GM19467 (cell line): ENCODE measurements at regions not wholly inside any gene's neighbourhood (a gene's known extent, or its start where the extent isn't known, plus 50 kb on each side); places are given as distances from the start of the nearest gene placed in this dataset.
"Not testable (repeated sequence)": the region's sequence is repeated elsewhere in the genome, so short reads cannot be mapped to it uniquely, and the experiment has no call there.

ENCODE experiments used
- ATAC-seq: cut with Tn5 transposase; IDR thresholded peaks from one replicate; pipeline ENCODE4 v1.9.1; 2021; ENCODE audit warnings: mild to moderate bottlenecking, moderate library complexity; ENCODE audit not compliant: unreplicated experiment

- ATAC-seq, result no peak
Observed at GRCh38 chr1:192904438-192904895, 95.6 kb downstream of the RGS2 start.

GRCh38 chr1:192905049-192905448, 96.2 kb downstream of the RGS2 start:
- ATAC-seq, result no peak

GRCh38 chr1:192906334-192906733, 97.5 kb downstream of the RGS2 start:
- ATAC-seq, result no peak

GRCh38 chr1:192907545-192908243, 98.9 kb downstream of the RGS2 start:
- peak; percentile 47 for ATAC-seq

- ATAC-seq, result not testable (repeated sequence)
Observed at GRCh38 chr1:192911896-192912656, 103.2 kb downstream of the RGS2 start.

GRCh38 chr1:192913683-192914082, 104.8 kb downstream of the RGS2 start:
- ATAC-seq, result no peak

GRCh38 chr1:192914092-192914491, 105.3 kb downstream of the RGS2 start:
- ATAC-seq, result no peak

GRCh38 chr1:192914696-192915095, 105.9 kb downstream of the RGS2 start:
- no peak for ATAC-seq

- ATAC-seq, result no peak
Observed at GRCh38 chr1:192916021-192916420, 107.2 kb downstream of the RGS2 start.

GRCh38 chr1:192918259-192918658, 109.4 kb downstream of the RGS2 start:
- no peak for ATAC-seq

- ATAC-seq, result no peak
Observed at GRCh38 chr1:192920412-192920811, 111.6 kb downstream of the RGS2 start.

GRCh38 chr1:192925609-192926008, 116.8 kb downstream of the RGS2 start:
- no peak for ATAC-seq

GRCh38 chr1:192926736-192927135, 117.9 kb downstream of the RGS2 start:
- ATAC-seq, result no peak

- ATAC-seq, result no peak
Observed at GRCh38 chr1:192927496-192927895, 118.7 kb downstream of the RGS2 start.

GRCh38 chr1:192929597-192929996, 120.8 kb downstream of the RGS2 start:
- ATAC-seq, result no peak

- ATAC-seq, result no peak
Observed at GRCh38 chr1:192933744-192934143, 124.9 kb downstream of the RGS2 start.

- no peak for ATAC-seq
Observed at GRCh38 chr1:192936313-192937018, 122.7 kb downstream of the UCHL5 start.

- ATAC-seq, result no peak
Observed at GRCh38 chr1:192937128-192937527, 122.0 kb downstream of the UCHL5 start.

- ATAC-seq, result no peak
Observed at GRCh38 chr1:192939440-192939839, 119.7 kb downstream of the UCHL5 start.

GRCh38 chr1:192940658-192941057, 118.5 kb downstream of the UCHL5 start:
- ATAC-seq, result no peak

GRCh38 chr1:192941722-192942411, 117.3 kb downstream of the UCHL5 start:
- no peak for ATAC-seq
